WTC11 (cell line): ENCODE measurements at regions not wholly inside any gene's neighbourhood (a gene's known extent, or its start where the extent isn't known, plus 50 kb on each side); places are given as distances from the start of the nearest gene placed in this dataset.

Experiments used
- ATAC-seq: fragments of 200-7000 bp; cut with Tn5 transposase; 2 replicates; pipeline ENCODE4 v1.10.0; 2021; ENCODE audit warnings: mild to moderate bottlenecking, moderate library complexity
- CTCF ChIA-PET: fragments of 300-600 bp; sonication (Branson Sonifier 250); formaldehyde crosslinking; loops from one replicate; lab custom pipeline; 2021; ENCODE audit warnings: antibody characterized with exemption; lab: Charles Lee
- POLR2A ChIA-PET: fragments of 350-600 bp; sonication (Branson Sonifier 250); formaldehyde crosslinking; loops from one replicate; lab custom pipeline; 2021; ENCODE audit warnings: antibody characterized with exemption; lab: Charles Lee
- DNase-seq: peaks from one replicate; pipeline ENCODE4 v3.0.0; 2021; ENCODE audit warnings: low spot score
- H3K27ac Mint-ChIP-seq: 2 replicates; pipeline ENCODE4 v1.8.0; 2021; ENCODE audit warnings: mixed read lengths
- H3K27me3 Mint-ChIP-seq: 2 replicates; pipeline ENCODE4 v1.8.0; 2021; ENCODE audit warnings: low read depth, mild to moderate bottlenecking, moderate library complexity, mixed read lengths
- H3K36me3 Mint-ChIP-seq: 2 replicates; pipeline ENCODE4 v1.8.0; 2021; ENCODE audit warnings: mixed read lengths
- H3K4me1 Mint-ChIP-seq: 2 replicates; pipeline ENCODE4 v1.8.0; 2022; ENCODE audit warnings: mixed read lengths
- H3K4me3 Mint-ChIP-seq: 2 replicates; pipeline ENCODE4 v1.8.0; 2021; ENCODE audit warnings: mild to moderate bottlenecking, moderate library complexity, mixed read lengths
- H3K9me3 Mint-ChIP-seq: 2 replicates; pipeline ENCODE4 v1.8.0; 2021; ENCODE audit warnings: mixed read lengths
- AFF4 ChIP-seq: sonication (generic); formaldehyde crosslinking; IDR thresholded peaks from 2 replicates; pipeline ENCODE4 v1.8.1; 2023; ENCODE audit warnings: mild to moderate bottlenecking, missing genetic modification reagents, borderline replicate concordance
- ATF3 ChIP-seq: sonication (generic); formaldehyde crosslinking; conservative IDR thresholded peaks from 2 replicates; pipeline ENCODE4 v1.8.1; 2022; ENCODE audit warnings: mild to moderate bottlenecking, missing genetic modification reagents
- CREB1 ChIP-seq: sonication (generic); formaldehyde crosslinking; IDR thresholded peaks from 2 replicates; pipeline ENCODE4 v1.8.0; 2023; ENCODE audit warnings: mild to moderate bottlenecking, missing genetic modification reagents
- CTCF ChIP-seq: fragments of 200-600 bp; IDR thresholded peaks from 2 replicates; pipeline ENCODE4 v1.8.0; 2022; ENCODE audit warnings: antibody characterized with exemption
- E2F5 ChIP-seq: sonication (generic); formaldehyde crosslinking; IDR thresholded peaks from 2 replicates; pipeline ENCODE4 v1.8.1; 2022; ENCODE audit warnings: mild to moderate bottlenecking, moderate library complexity, missing genetic modification reagents
- ELF4 ChIP-seq: sonication (generic); formaldehyde crosslinking; IDR thresholded peaks from 2 replicates; pipeline ENCODE4 v1.8.1; 2022; ENCODE audit warnings: low read depth, mild to moderate bottlenecking, moderate library complexity, missing genetic modification reagents
- EMX1 ChIP-seq: fragments of 250-450 bp; sonication (Bioruptor Pico); IDR thresholded peaks from 2 replicates; pipeline ENCODE4 v1.8.0; 2021; ENCODE audit warnings: mild to moderate bottlenecking
- FOXK1 ChIP-seq: sonication (generic); formaldehyde crosslinking; IDR thresholded peaks from 2 replicates; pipeline ENCODE4 v1.8.0; 2022; ENCODE audit warnings: mild to moderate bottlenecking, moderate library complexity, missing genetic modification reagents
- IRF1 ChIP-seq: sonication (generic); formaldehyde crosslinking; IDR thresholded peaks from 2 replicates; pipeline ENCODE4 v1.8.0; 2023; ENCODE audit warnings: missing genetic modification reagents
- MLX ChIP-seq: sonication (generic); formaldehyde crosslinking; IDR thresholded peaks from 2 replicates; pipeline ENCODE4 v1.8.1; 2023; ENCODE audit warnings: mild to moderate bottlenecking, missing genetic modification reagents, moderate library complexity
- MXD4 ChIP-seq: fragments of 250-450 bp; sonication (Bioruptor Pico); IDR thresholded peaks from 2 replicates; pipeline ENCODE4 v1.8.0; 2021; ENCODE audit warnings: mild to moderate bottlenecking, moderate library complexity, borderline replicate concordance
- MYBL2 ChIP-seq: sonication (generic); formaldehyde crosslinking; IDR thresholded peaks from 2 replicates; pipeline ENCODE4 v1.8.1; 2023; ENCODE audit warnings: mild to moderate bottlenecking, moderate library complexity, missing genetic modification reagents
- NFYB ChIP-seq: sonication (generic); formaldehyde crosslinking; conservative IDR thresholded peaks from 2 replicates; pipeline ENCODE4 v1.8.0; 2022; ENCODE audit warnings: low read depth, missing genetic modification reagents
- NR1H2 ChIP-seq: sonication (generic); formaldehyde crosslinking; IDR thresholded peaks from 2 replicates; pipeline ENCODE4 v1.9.0; 2021; ENCODE audit warnings: mild to moderate bottlenecking, moderate library complexity, missing genetic modification reagents
- NR3C1 ChIP-seq: sonication (generic); formaldehyde crosslinking; conservative IDR thresholded peaks from 2 replicates; pipeline ENCODE4 v1.8.1; 2023; ENCODE audit warnings: low read depth, mild to moderate bottlenecking, missing genetic modification reagents
- OVOL2 ChIP-seq: fragments of 250-450 bp; sonication (Bioruptor Pico); IDR thresholded peaks from 2 replicates; pipeline ENCODE4 v1.9.0; 2021; ENCODE audit warnings: mild to moderate bottlenecking, borderline replicate concordance
- RELA ChIP-seq: sonication (generic); formaldehyde crosslinking; IDR thresholded peaks from 2 replicates; pipeline ENCODE4 v1.8.1; 2022; ENCODE audit warnings: missing genetic modification reagents, mild to moderate bottlenecking, borderline replicate concordance
- SOX15 ChIP-seq: fragments of 250-450 bp; sonication (Bioruptor Pico); IDR thresholded peaks from 2 replicates; pipeline ENCODE4 v1.9.0; 2021; ENCODE audit warnings: mild to moderate bottlenecking
- TCF7 ChIP-seq: sonication (generic); formaldehyde crosslinking; IDR thresholded peaks from 2 replicates; pipeline ENCODE4 v1.8.0; 2022; ENCODE audit warnings: mild to moderate bottlenecking, low read depth, missing genetic modification reagents, moderate library complexity
- ZNF121 ChIP-seq: sonication (generic); formaldehyde crosslinking; IDR thresholded peaks from 2 replicates; pipeline ENCODE4 v1.8.0; 2023; ENCODE audit warnings: missing genetic modification reagents
- ZNF219 ChIP-seq: sonication (generic); formaldehyde crosslinking; IDR thresholded peaks from 2 replicates; pipeline ENCODE4 v1.8.0; 2023; ENCODE audit warnings: missing genetic modification reagents, mild to moderate bottlenecking, borderline replicate concordance
- ZNF396 ChIP-seq: fragments of 250-450 bp; sonication (Bioruptor Pico); IDR thresholded peaks from 2 replicates; pipeline ENCODE4 v1.8.0; 2021; ENCODE audit warnings: mild to moderate bottlenecking, moderate library complexity, borderline replicate concordance
- TF ChIP-seq, protein P1 (sequence below): sonication (generic); formaldehyde crosslinking; conservative IDR thresholded peaks from 2 replicates; pipeline ENCODE4 v1.8.1; 2023; ENCODE audit warnings: mild to moderate bottlenecking, low read depth, missing genetic modification reagents, moderate library complexity

- no peak for TF ChIP-seq MXD4 (CRISPR knock-in tag)
- no peak for TF ChIP-seq ZNF219 (CRISPR knock-in tag)
- TF ChIP-seq, all 79 proteins: peak for 0
Observed at GRCh38 chr9:73655363-73655762, 503.7 kb downstream of the ANXA1 start (continued).

DNA sequence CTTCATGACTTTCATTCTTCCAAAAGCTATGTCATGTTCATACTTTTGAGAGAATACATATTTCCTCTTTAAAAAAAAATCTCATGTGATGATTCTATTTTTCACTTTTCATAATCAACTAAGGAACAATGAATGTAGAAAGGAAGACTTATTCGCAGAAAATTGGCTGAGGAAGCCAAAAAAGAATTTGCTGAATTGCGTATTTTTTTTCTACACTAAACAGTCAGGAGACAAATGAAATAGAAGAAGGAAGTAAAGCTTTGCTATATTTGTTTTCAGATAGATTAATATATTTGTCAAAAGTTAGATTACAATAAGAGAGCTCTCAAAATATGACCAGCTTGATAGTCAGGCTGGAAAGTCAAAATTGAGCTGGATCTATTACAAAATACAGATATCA, 504.2 kb downstream of the ANXA1 start:
- ATAC-seq (no peak), DNase-seq (no peak)
- TF ChIP-seq NFYB (CRISPR knock-in tag): no peak
- TF ChIP-seq SOX15 (CRISPR knock-in tag): no peak
- no peak for TF ChIP-seq FOXK1 (CRISPR knock-in tag)
- TF ChIP-seq ATF3 (CRISPR knock-in tag): no peak
- TF ChIP-seq MXD4 (CRISPR knock-in tag): no peak
- no peak for TF ChIP-seq ZNF219 (CRISPR knock-in tag)
- TF ChIP-seq RELA (CRISPR knock-in tag): no peak
- TF ChIP-seq NR3C1 (CRISPR knock-in tag): no peak
- TF ChIP-seq ZNF396 (CRISPR knock-in tag): no peak
- TF ChIP-seq EMX1: no peak
- TF ChIP-seq, protein P1, sequence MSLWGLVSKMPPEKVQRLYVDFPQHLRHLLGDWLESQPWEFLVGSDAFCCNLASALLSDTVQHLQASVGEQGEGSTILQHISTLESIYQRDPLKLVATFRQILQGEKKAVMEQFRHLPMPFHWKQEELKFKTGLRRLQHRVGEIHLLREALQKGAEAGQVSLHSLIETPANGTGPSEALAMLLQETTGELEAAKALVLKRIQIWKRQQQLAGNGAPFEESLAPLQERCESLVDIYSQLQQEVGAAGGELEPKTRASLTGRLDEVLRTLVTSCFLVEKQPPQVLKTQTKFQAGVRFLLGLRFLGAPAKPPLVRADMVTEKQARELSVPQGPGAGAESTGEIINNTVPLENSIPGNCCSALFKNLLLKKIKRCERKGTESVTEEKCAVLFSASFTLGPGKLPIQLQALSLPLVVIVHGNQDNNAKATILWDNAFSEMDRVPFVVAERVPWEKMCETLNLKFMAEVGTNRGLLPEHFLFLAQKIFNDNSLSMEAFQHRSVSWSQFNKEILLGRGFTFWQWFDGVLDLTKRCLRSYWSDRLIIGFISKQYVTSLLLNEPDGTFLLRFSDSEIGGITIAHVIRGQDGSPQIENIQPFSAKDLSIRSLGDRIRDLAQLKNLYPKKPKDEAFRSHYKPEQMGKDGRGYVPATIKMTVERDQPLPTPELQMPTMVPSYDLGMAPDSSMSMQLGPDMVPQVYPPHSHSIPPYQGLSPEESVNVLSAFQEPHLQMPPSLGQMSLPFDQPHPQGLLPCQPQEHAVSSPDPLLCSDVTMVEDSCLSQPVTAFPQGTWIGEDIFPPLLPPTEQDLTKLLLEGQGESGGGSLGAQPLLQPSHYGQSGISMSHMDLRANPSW (CRISPR knock-in tag): no peak
- no peak for TF ChIP-seq MLX (CRISPR knock-in tag)
- no peak for TF ChIP-seq E2F5 (CRISPR knock-in tag)
- no peak for TF ChIP-seq MYBL2 (CRISPR knock-in tag)
- TF ChIP-seq OVOL2 (CRISPR knock-in tag): no peak
- POLR2A ChIA-PET: no interaction called here
- peaks cover 3% of the 10 kb centered on the region; the same call in 1 of the 2 replicates for H3K9me3 Mint-ChIP-seq
- CTCF ChIA-PET: no interaction called here
- peaks cover 40% of the 10 kb centered on the region for H3K4me1 Mint-ChIP-seq
- no peak overlapping the region for H3K4me3 Mint-ChIP-seq
- no peaks in the 10 kb centered on the region for H3K27me3 Mint-ChIP-seq
- H3K27ac Mint-ChIP-seq: no peak overlapping the region
- no peaks in the 10 kb centered on the region for H3K36me3 Mint-ChIP-seq

DNA sequence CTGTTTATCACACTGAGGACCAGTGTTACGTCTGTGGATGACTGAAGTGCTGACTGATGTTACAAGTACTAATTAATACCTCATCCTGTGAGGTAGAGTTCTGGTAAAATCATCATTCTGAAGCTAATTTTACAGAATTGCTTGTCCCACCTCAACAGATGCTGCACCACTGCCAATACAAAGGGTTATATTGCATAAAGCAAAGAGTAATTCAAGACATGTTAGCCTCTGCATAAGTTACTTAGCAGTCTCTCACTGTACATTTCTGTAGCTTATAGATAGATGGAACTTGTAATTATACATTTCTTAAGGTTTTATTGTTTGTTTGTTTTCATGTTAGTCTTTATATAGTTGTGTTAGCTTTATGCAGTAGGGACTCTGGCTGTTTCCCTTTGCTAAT, 513.6 kb downstream of the ANXA1 start:
- CTCF ChIA-PET: no interaction called here
- ATAC-seq: no peak
- Mint-ChIP-seq H3K27ac (no peak overlapping the region), H3K4me1 (peaks cover 9% of the 10 kb centered on the region), H3K27me3 (no peaks in the 10 kb centered on the region), H3K36me3 (no peaks in the 10 kb centered on the region), H3K9me3 (no peaks in the 10 kb centered on the region), H3K4me3 (no peak overlapping the region)
- DNase-seq: no peak
- POLR2A ChIA-PET: no interaction called here
- TF ChIP-seq ELF4 (CRISPR knock-in tag): no peak
- no peak for TF ChIP-seq CTCF
- no peak for TF ChIP-seq IRF1
- no peak for TF ChIP-seq ZNF121 (CRISPR knock-in tag)
- no peak for TF ChIP-seq AFF4 (CRISPR knock-in tag)
- no peak for TF ChIP-seq CREB1 (CRISPR knock-in tag)
- TF ChIP-seq NR1H2 (CRISPR knock-in tag): no peak
- TF ChIP-seq TCF7: no peak
